T47D (cell line): ENCODE measurements at regions not wholly inside any gene's neighbourhood (a gene's known extent, or its start where the extent isn't known, plus 50 kb on each side); places are given as distances from the start of the nearest gene placed in this dataset.

Experiments used
- DNase-seq, 2 experiments: peaks; one replicate each; pipeline versions ENCODE4 v3.0.0 to v3.0.0-alpha.2; 2011 to 2012; ENCODE audit warnings: low read depth in 1 of 2, low spot score in 1 of 2
- JUND ChIP-seq: IDR thresholded peaks from 2 replicates; pipeline ENCODE4 v1.6.1; 2012; ENCODE audit warnings: low read depth
- in situ Hi-C: cut with HindIII; loops from 2 replicates; pipeline ENCODE4 v1.10.0; 2016; ENCODE audit warnings: low sequenced_read_pairs, low pct_unique_long_range_greater_than_20kb

- in situ Hi-C loops: no loop called here
- TF ChIP-seq JUND: no peak
- DNase-seq: no peak
These were observed 77.7 kb upstream of the ATP6AP2 start for GRCh38 chrX:40503094-40503493.

GRCh38 chrX:40502688-40503087, 78.1 kb upstream of the ATP6AP2 start:
- DNase-seq: no peak
- in situ Hi-C loops: no loop called here
- TF ChIP-seq JUND: no peak

DNA sequence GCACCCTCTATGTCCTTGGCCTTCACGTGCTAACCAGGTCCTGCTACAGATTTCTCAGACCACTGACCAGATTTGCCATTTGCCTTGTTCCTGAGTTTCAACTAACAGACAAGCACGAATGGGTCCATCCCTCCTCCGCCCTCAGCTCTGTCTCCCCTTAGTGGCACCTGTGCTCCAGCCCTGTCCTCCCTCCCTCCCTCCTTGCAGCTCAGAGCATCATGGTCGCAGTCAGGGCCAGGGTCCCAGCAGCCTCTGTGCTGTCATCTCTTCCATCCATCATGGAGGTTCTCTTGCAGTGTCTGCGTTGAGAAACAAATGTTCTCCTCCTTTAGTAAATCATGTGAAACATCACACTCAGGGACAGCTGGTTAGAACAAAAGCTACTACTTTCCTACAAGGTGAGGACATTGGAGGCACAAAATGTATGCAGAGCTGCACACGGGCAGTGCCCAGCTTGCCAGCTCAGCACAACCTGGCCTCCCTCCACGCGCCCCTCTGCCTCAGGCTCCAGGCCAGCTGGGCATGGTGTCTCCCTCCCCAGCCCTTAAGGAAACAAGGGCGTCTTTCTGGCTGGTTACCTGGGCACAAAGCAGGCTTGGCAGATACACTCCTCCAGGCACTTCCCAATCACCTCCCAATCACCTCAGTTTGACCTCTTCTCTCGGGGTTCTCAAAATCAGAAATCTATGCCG, 79.5 kb upstream of the ATP6AP2 start:
- no peak for DNase-seq
- no peak for TF ChIP-seq JUND
- in situ Hi-C loops: no loop called here

DNA sequence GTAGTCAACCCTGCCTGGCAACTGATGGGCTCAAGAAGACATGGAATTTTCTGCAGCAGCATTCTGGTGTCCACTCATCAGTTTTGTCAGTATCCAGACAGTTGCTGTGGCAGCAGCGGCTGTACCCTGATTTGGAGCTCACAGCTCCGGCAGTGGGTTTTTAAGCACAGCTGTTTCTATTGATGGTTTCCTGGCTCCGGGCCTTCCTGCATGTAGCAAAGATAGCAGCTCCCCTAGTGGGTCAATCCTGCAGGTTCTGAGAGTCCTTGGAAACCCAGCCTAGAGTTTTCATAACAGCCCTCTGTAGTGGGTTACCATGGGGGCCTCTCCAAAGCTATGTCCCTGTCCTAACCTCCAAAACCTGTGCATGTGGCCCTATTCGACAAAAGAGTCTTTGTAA, 84.0 kb upstream of the ATP6AP2 start:
- no peak for DNase-seq
- in situ Hi-C loops: no loop called here

DNA sequence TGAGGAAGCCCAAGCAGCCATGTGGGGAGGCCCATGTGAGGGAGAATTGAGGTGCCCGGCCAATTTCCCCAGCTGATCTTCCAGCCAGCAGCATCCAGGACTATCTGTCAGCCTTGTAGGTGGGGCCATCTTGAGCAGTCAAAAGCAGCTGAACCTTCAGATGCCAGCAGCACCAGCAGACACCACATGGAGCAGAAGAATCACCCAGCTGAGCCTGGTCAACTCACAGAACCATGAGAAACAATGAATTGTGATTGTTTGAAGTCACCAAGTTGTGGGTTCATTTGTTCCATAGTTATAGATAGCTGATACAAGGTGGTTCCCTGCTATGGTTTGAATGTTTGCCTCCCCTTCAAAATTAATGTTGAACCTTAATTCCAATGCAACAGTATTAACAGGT, 85.1 kb upstream of the ATP6AP2 start:
- TF ChIP-seq JUND: no peak
- no peak for DNase-seq
- in situ Hi-C loops: no loop called here

More for the DNA sequence above, 84.0 kb upstream of the ATP6AP2 start:
- no peak for TF ChIP-seq JUND

DNA sequence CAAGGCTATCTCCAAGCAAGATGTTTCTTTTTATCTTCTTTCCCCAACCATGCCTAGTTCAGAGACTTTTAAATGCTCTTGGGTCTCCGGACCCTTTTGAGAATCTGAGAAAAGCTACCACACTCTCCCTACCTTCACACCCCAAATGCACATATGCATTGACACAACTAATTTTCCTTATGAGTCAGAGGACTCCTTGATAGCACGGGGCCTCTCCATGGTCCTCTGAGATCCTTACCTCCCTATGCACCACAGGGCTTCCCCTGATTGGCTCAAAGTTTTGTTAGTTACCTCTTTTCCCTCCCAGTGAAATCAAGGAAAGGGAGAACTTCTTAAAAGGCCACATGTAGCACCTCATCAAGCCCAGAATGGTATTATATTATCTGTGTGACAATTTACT, 86.8 kb upstream of the ATP6AP2 start:
- TF ChIP-seq JUND: no peak
- in situ Hi-C loops: no loop called here

DNA sequence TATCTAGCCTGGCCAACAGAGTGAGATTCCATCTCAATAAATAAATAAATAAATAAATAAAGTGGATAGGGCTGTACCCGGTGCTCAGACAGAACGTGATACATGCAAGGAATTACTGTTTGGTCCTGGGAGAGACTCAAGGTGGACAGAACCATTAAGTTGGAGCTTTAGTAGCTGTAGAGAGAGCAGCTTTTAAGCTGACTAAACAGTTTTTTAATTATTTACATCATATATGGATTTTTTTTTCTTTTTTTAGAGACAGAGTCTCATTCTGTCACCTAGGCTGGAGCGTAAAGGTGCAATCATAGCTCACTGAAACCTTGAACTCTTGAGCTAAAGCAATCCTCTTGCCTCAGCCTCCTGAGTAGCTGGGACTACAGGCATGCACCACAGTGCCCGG, 92.5 kb upstream of the ATP6AP2 start:
- in situ Hi-C loops: no loop called here
- no peak for DNase-seq
- TF ChIP-seq JUND: no peak

More for the DNA sequence above, 86.8 kb upstream of the ATP6AP2 start:
- no peak for DNase-seq

DNA sequence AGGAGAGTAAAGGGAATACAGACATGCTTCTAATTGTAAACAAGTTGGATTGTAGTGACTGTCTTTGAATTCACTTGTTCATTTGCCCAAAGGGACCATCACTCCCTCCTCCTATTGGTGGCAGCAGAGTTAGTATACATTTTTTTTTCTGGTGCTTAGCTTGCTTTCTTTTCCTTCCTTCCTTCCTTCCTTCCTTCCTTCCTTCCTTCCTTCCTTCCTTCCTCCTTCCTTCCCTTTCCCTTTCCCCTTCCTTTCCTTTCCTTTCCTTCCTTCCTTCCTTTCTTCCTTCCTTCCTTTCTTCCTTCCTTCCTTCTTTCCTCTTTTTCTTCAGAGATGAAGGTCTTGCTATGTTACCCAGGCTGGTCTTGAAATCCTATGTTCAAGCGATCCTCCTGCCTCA, 94.8 kb upstream of the ATP6AP2 start:
- in situ Hi-C loops: no loop called here
- TF ChIP-seq JUND: no peak
- DNase-seq: no peak

GRCh38 chrX:40485102-40485826, 95.5 kb upstream of the ATP6AP2 start:
- in situ Hi-C loops: no loop called here
- no peak for DNase-seq
- TF ChIP-seq JUND: no peak

DNA sequence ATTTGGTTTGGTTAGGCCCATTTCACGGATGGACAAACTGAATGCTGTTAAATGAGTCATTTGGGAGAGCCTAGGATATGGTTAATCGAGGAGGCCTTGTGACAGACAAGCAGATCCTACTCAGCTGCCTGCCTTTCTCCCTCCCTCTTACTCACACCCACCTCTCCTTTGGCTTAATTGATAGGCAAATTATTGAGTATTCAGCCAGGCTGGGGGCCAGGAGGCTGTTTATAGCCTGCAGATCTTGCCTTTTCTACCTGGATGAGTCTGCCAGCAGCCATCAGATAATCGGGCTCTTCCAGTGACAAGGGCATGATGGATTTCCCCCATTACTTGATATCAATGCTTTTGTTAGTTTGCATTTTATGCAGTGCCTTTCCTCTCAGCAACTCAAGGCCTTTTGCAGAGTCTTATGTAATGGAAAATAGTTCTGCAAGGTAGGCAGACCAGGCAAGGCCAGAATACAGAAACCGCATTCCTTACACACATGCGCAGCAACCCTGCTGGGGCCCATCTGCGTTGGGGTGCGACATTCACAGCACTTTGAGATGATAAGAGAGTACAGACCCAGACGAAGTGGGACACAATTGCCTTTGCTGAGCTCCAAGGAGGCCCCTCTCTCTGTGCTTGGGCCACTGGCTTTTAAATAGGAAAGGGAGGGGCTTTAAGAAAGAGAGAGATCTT, 96.2 kb upstream of the ATP6AP2 start:
- no peak for DNase-seq
- TF ChIP-seq JUND: no peak
- in situ Hi-C loops: no loop called here

- DNase-seq: no peak
- TF ChIP-seq JUND: no peak
- in situ Hi-C loops: no loop called here
These were observed 97.3 kb upstream of the ATP6AP2 start for GRCh38 chrX:40483502-40483901.

DNA sequence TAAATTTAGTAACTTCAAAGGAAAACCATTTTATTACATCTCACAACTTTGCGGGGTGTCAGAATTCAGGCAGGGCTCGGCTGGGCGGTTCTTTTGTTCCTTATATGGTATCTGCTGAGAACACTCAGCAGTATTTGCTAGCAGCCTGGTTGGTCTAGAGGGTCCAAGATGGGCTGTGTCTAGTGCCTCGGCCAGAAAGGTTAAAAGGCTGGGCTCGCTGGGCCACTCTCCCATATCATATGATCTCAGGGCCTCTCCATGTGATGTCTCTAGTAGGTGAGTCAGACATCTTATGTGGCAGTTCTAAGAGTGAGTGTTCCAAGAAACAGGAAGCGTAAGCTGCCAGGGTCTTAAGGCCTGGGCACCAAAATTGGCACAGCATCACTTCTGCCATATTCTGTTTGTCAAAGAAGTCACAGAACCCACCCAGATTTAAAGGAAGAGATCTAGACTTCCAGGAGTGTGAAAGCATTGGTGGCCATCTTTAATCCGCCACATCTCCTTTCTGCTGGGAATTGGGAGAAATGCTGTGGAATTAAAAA, 100.9 kb upstream of the ATP6AP2 start:
- in situ Hi-C loops: no loop called here
- no peak for TF ChIP-seq JUND
- DNase-seq: no peak
